ENCODE measurements at regions not wholly inside any gene's neighbourhood (a gene's known extent, or its start where the extent isn't known, plus 50 kb on each side); places are given as distances from the start of the nearest gene placed in this dataset.
"Not testable (repeated sequence)": the region's sequence is repeated elsewhere in the genome, so short reads cannot be mapped to it uniquely, and the experiment has no call there.

DNA sequence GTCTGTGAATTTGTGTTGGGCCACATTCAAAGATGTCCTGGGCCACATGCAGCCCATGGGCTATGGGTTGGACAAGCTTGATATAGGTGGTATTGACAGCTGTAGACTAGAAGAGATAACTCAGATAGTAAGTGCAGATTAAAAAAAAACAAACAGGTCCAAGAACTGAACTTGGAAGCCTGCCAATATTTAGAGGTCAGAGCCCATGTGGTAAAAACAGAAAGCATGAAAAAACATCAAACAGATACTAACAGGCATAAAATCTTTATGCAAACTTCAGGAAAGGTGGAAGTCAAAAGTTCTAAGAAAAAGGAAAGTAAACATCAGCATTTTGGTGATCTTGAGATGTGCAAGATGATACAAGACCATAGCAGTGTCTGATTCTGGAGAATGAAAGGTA lies 155.1 kb upstream of the NR4A3 start:
- Histone ChIP-seq H3K27me3 (ENCODE audit: control insufficient read depth, insufficient read depth, low read length) (no peaks in the 10 kb centered on the region), H2AFZ (no peak overlapping the region), H3K4me2 (ENCODE audit: low read length) (no peak overlapping the region), H3K36me3 (ENCODE audit: control insufficient read depth, insufficient read depth, low read length) (no peaks in the 10 kb centered on the region), H3K4me3 (ENCODE audit: low read depth, low read length) (no peak overlapping the region), H3K9ac (no peak overlapping the region), H3K4me1 (no peaks in the 10 kb centered on the region), H3K79me2 (no peaks in the 10 kb centered on the region), H3K27ac (no peak overlapping the region), H3K9me3 (ENCODE audit: control insufficient read depth, low read length) (no peaks in the 10 kb centered on the region)
- TF ChIP-seq, protein P1, sequence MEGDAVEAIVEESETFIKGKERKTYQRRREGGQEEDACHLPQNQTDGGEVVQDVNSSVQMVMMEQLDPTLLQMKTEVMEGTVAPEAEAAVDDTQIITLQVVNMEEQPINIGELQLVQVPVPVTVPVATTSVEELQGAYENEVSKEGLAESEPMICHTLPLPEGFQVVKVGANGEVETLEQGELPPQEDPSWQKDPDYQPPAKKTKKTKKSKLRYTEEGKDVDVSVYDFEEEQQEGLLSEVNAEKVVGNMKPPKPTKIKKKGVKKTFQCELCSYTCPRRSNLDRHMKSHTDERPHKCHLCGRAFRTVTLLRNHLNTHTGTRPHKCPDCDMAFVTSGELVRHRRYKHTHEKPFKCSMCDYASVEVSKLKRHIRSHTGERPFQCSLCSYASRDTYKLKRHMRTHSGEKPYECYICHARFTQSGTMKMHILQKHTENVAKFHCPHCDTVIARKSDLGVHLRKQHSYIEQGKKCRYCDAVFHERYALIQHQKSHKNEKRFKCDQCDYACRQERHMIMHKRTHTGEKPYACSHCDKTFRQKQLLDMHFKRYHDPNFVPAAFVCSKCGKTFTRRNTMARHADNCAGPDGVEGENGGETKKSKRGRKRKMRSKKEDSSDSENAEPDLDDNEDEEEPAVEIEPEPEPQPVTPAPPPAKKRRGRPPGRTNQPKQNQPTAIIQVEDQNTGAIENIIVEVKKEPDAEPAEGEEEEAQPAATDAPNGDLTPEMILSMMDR (IDR thresholded peaks at IDR 0.05), result no peak

DNA sequence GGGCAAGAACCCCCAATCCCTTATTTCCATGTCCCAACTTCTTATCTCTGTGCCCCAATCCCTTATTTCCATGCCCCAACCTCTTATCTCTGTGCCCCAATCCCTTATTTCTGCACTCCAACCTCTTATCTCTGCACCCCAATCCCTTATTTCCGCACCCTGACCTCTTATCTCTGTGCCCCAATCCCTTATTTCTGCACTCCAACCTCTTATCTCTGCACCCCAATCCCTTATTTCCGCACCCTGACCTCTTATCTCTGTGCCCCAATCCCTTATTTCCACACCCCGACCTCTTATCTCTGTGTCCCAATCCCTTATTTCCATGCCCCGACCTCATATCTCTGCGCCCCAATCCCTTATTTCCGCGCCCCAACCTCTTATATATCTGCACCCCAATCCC lies 150.8 kb upstream of the NR4A3 start:
- H2AFZ ChIP-seq; H3K4me3 ChIP-seq (ENCODE audit: low read depth, low read length); H3K36me3 ChIP-seq (ENCODE audit: control insufficient read depth, insufficient read depth, low read length); H3K9ac ChIP-seq; H3K4me1 ChIP-seq; H3K79me2 ChIP-seq; H3K27ac ChIP-seq; H3K27me3 ChIP-seq (ENCODE audit: control insufficient read depth, insufficient read depth, low read length); H3K4me2 ChIP-seq (ENCODE audit: low read length); H3K9me3 ChIP-seq (ENCODE audit: control insufficient read depth, low read length): not testable (repeated sequence)

DNA sequence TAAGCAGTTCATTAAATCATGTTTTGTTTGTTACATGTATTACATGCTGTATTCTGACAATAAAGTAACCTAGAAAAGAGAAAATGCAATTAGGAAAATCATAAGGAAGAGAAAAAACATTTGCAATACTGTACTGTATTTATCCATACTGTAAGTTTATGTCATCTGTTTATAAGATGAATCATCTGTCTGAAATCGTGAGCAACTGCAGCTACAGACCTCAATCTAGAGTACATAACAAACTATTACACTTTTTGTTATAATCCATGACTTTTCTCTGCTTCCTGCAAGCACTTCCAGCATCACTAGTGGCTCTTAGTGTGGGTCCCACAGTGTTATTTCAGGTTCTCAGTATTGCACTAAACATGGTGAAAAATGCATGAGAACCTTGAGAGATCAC lies 144.4 kb upstream of the NR4A3 start:
- Histone ChIP-seq H3K4me3 (ENCODE audit: low read depth, low read length) (no peak overlapping the region), H3K27ac (no peak overlapping the region), H3K9ac (no peak overlapping the region), H2AFZ (no peak overlapping the region), H3K36me3 (ENCODE audit: control insufficient read depth, insufficient read depth, low read length) (no peaks in the 10 kb centered on the region), H3K79me2 (no peaks in the 10 kb centered on the region), H3K9me3 (ENCODE audit: control insufficient read depth, low read length) (no peaks in the 10 kb centered on the region), H3K4me2 (ENCODE audit: low read length) (no peak overlapping the region), H3K27me3 (ENCODE audit: control insufficient read depth, insufficient read depth, low read length) (no peaks in the 10 kb centered on the region), H3K4me1 (no peaks in the 10 kb centered on the region)
- TF ChIP-seq, protein P1 (IDR thresholded peaks at IDR 0.05), result no peak

DNA sequence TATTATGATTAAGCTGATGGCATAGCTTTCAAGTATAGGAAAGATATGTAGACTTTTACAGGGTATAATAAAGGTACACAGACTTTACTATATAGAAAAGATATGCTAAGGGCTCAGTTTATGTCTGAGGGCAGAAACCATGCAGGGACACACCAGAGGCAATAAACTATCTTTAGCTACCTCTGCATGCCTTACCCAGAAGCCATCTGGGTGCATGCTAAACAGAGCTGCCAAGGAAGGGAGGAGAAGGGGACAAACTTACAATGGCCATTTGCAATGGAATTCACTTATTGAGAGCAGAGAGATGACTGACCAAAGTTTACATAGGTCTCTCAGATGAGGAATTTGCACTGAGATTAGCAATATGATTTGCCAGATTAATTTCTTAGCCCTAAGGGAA lies 143.1 kb upstream of the NR4A3 start:
- Histone ChIP-seq H3K4me3 (ENCODE audit: low read depth, low read length) (no peak overlapping the region), H3K27ac (no peak overlapping the region), H3K9me3 (ENCODE audit: control insufficient read depth, low read length) (no peaks in the 10 kb centered on the region), H3K9ac (no peak overlapping the region), H3K27me3 (ENCODE audit: control insufficient read depth, insufficient read depth, low read length) (no peaks in the 10 kb centered on the region), H2AFZ (no peak overlapping the region), H3K4me1 (no peaks in the 10 kb centered on the region), H3K36me3 (ENCODE audit: control insufficient read depth, insufficient read depth, low read length) (no peaks in the 10 kb centered on the region), H3K79me2 (no peaks in the 10 kb centered on the region), H3K4me2 (ENCODE audit: low read length) (no peak overlapping the region)
- TF ChIP-seq, protein P1 (IDR thresholded peaks at IDR 0.05), result no peak

DNA sequence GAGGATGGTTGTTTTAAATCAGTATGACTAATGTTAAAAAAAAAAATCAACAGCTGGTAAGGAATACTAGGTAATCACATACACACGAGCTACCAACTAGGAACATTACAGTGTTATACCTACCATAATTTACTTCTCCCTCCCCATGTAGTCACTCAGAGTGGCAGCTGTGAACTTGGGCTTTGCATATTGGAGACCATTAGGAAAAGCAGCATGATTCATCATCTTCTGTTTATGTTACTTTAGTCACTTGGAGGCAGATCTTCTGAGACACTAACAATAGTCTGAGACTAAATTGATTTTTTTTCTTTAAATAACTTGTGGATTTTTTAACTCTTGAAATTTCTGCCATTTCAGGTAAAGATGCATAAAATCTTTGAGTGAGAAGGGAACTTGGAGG lies 141.5 kb upstream of the NR4A3 start:
- no peak overlapping the region for H3K9ac ChIP-seq

More for the DNA sequence above, 141.5 kb upstream of the NR4A3 start:
- H3K27me3 ChIP-seq (ENCODE audit: control insufficient read depth, insufficient read depth, low read length), result no peaks in the 10 kb centered on the region
- H3K4me1 ChIP-seq, result no peaks in the 10 kb centered on the region
- no peak overlapping the region for H3K4me2 ChIP-seq (ENCODE audit: low read length)
- H3K4me3 ChIP-seq (ENCODE audit: low read depth, low read length), result no peak overlapping the region
- H2AFZ ChIP-seq, result no peak overlapping the region
- no peak overlapping the region for H3K27ac ChIP-seq
- no peaks in the 10 kb centered on the region for H3K36me3 ChIP-seq (ENCODE audit: control insufficient read depth, insufficient read depth, low read length)
- H3K9me3 ChIP-seq (ENCODE audit: control insufficient read depth, low read length), result no peaks in the 10 kb centered on the region
- TF ChIP-seq, protein P1 (IDR thresholded peaks at IDR 0.05), result no peak
- no peaks in the 10 kb centered on the region for H3K79me2 ChIP-seq

Data from parathyroid adenoma (tissue), 2 donors.